Cardiac fibroblast (primary cell): ENCODE measurements at regions not wholly inside any gene's neighbourhood (a gene's known extent, or its start where the extent isn't known, plus 50 kb on each side); places are given as distances from the start of the nearest gene placed in this dataset.

Experiments used
- DNase-seq, 2 donors: peaks; one replicate each; pipeline versions ENCODE4 v3.0.0 to v3.0.0-alpha.2; 2010; ENCODE audit warnings: low read depth in 2 of 2
- H3K4me3 ChIP-seq, 2 donors: replicated peaks in 1 of 2; 1 replicate in 1 of 2; 2 replicates in 1 of 2; pipeline ENCODE4 v1.5.1; 2011; ENCODE audit warnings: low read depth in 2 of 2, low read length in 2 of 2, mild to moderate bottlenecking in 2 of 2, moderate library complexity in 1 of 2
- TF ChIP-seq, protein P1 (sequence below): IDR thresholded peaks from one replicate; pipeline ENCODE4 v1.5.1; 2011; ENCODE audit warnings: low read depth, mild to moderate bottlenecking, low read length, inconsistent platforms

DNA sequence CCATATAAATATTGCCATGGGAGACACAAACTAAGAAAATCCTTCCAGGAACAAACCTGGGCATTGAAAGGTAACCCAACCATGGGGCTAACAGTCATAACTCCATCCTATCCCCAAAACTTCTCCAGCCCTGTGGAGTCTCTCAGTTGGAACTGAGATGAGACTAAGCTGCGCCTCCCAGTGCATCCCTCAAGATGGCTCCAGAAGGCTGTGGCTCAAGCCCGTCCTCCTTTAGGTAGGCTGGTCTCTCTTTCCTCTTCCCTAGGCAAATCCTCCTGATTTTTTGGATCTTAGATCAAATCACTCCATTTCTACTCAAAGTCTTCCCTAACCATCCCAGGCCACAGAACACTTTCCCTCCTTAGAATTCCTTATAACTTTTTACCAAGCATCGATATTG is 364.3 kb upstream of the CCDC196 start:
- TF ChIP-seq, protein P1, sequence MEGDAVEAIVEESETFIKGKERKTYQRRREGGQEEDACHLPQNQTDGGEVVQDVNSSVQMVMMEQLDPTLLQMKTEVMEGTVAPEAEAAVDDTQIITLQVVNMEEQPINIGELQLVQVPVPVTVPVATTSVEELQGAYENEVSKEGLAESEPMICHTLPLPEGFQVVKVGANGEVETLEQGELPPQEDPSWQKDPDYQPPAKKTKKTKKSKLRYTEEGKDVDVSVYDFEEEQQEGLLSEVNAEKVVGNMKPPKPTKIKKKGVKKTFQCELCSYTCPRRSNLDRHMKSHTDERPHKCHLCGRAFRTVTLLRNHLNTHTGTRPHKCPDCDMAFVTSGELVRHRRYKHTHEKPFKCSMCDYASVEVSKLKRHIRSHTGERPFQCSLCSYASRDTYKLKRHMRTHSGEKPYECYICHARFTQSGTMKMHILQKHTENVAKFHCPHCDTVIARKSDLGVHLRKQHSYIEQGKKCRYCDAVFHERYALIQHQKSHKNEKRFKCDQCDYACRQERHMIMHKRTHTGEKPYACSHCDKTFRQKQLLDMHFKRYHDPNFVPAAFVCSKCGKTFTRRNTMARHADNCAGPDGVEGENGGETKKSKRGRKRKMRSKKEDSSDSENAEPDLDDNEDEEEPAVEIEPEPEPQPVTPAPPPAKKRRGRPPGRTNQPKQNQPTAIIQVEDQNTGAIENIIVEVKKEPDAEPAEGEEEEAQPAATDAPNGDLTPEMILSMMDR, result no peak
- DNase-seq, result no peak
- H3K4me3 ChIP-seq, result no peak overlapping the region

DNA sequence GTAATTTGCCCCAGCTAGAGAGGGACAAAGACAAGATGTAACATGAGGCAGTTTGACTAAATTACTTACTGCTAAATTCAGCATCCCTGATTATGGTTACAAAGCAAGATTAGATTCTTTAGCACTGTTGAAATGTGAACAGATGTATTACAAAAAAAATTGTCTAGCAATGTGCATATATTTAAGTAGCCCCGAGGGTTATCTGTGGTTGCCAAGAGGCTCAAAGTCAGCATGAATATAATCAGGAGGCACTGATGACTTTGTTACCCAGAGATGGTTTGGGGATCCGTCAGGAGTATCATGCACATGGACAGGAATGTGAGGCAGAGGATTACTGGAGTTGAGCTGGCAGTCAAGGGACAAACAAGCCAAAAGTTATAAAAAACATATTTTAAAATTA is 356.9 kb upstream of the CCDC196 start:
- DNase-seq, result no peak
- no peak overlapping the region for H3K4me3 ChIP-seq
- TF ChIP-seq, protein P1, result no peak

DNA sequence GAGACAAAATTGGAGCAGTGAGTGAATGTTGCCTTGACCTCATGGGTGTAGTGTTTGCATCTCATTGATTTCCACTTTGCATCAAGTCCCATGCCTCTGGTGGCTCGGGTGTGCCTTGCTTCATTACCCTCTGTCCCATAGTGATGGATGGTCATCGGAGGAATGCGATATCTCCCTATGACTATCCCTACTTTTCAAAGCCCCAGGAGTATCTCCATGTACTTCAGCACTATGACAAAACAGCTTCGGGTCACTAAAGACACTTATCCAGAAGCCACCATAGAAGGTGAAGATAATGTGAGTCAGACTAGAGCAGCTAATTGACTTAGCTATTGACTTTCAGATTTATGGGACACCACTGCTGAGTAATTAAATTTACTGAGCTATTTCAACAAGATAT is 355.1 kb upstream of the CCDC196 start:
- TF ChIP-seq, protein P1, result no peak
- no peak overlapping the region for H3K4me3 ChIP-seq
- no peak for DNase-seq

DNA sequence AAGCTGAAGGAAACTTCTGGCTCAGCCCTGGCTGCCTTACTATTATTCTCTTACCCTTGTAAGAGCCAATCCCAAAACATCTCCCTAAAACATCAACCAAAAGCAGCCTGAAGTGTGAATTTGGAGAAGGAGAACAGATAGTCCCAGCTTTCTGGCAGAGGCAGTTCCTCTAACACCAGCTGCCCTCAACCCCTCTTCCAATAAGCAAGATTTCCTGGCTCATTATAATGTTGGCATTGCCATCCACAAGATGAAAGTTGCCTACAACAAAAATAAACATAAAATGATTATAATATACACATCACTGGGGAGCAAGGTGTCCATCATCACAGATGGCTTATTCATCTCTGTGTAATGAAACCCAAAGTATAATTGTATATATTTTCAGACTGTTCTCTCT is 352.5 kb upstream of the CCDC196 start:
- TF ChIP-seq, protein P1, result no peak
- DNase-seq, result no peak
- no peak overlapping the region for H3K4me3 ChIP-seq

DNA sequence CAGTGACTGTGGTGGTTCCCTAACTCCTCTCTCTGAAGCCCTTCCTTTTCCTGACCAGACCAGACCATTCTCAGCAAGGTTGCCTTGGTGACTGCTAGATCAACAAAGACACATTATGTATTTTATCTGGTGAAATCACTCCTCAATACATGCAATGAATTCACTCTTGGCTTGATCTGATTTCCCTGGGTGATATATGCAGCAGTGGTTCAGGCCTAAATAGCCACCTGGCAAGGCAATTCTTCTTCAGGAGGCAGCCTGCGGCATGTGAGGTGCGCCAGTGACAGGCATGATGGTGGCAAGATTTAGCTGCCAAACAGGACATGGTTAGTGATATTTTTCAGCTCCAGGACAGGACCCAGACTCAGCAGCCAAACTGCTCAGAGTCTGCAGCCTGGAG is 350.3 kb upstream of the CCDC196 start:
- TF ChIP-seq, protein P1, result no peak
- DNase-seq, result no peak
- no peak overlapping the region for H3K4me3 ChIP-seq

DNA sequence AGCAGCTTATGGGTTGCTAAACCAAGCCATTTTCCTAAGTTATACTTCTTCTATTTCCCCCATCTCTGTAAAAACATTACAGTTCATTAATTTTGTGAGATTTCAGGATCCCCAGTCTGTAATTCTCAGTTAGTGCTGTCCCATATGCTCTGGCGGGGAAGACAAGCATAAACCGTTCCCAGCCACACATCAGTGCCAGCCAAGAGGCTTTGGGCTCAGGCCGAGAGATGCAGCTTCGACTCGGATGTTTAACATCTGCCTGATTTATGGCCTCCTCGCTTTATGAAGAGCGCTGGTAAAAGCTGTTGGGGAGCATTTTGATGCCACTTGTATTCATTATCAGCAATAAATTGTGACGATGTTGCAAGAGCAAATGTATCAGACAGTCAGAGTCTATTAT is 349.1 kb upstream of the CCDC196 start:
- no peak overlapping the region for H3K4me3 ChIP-seq
- DNase-seq, result no peak
- TF ChIP-seq, protein P1, result no peak

DNA sequence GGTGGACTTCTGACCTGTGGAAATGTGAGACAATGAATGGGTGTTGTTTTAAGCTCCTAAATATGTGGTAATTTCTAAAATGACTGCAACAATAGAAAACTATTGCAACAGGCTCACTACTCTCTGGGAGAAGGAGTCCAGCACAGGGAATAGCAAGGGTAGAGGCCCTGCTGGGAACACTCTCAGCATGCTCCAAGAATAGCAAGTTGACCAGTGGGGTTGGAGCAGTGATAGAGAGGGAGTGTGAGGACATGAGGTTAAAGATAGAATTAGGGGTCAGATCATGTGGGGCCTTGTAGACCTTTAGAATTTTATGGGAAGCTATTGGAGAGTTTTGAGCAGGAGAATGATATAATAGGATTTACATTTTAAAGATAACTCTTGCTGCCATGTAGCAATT is 346.7 kb upstream of the CCDC196 start:
- no peak overlapping the region for H3K4me3 ChIP-seq
- TF ChIP-seq, protein P1, result no peak
- DNase-seq, result peak in 1 of 2 donors; percentile 19
